ENCODE measurements at regions not wholly inside any gene's neighbourhood (a gene's known extent, or its start where the extent isn't known, plus 50 kb on each side); places are given as distances from the start of the nearest gene placed in this dataset.
A peak's percentile ranks its signal among the peaks of the same experiment; 100 is the strongest.

DNA sequence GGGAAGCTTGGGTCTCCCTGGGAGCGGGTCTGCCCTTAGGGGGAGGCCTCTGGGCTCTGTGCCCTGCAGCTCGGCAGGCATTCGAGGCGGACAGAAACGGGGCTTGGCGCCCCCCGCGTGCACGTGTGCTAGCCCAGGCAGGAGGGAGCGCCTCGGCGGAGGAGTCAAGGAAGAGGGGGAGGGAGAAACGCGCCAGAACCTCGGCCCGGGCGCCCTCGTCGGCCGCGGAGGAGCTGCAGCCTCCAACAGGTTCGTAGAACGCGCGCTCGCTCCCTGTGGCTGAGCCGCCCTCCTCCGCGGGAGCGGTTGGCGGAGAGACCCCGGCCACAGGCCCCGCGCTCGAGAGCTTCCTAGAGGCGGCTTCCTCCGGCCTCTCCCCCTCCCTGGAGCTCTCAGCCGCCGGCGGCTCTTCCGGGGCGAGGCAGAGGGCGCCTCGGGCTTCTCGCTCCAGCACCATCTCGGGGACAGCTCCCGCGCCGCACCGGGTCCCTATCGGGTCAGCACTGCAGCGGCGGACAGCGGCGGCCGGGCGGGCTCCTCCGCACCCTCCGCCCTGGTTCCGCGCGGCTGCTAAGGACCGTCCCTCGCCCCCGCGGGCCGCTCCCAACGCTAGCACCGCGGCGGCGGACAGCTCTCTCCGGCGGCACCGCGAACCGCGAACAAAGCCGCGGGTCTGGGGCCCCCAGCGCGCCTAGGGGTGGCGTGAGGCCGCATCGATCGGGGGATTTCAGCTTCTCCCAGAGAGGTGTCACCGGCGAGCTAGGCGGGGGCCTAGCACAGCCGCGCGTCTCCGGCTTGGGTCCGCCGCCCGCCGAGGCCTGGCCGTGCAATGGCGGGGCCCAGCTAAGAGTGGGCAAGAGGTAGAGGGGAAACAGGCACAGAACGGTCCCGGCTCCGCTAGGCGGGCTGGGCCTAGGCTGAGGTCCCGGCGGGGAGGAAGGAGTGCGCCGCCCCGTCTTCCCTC lies 74.6 kb upstream of the CPLX2 start:
- TF ChIP-seq, protein P1, sequence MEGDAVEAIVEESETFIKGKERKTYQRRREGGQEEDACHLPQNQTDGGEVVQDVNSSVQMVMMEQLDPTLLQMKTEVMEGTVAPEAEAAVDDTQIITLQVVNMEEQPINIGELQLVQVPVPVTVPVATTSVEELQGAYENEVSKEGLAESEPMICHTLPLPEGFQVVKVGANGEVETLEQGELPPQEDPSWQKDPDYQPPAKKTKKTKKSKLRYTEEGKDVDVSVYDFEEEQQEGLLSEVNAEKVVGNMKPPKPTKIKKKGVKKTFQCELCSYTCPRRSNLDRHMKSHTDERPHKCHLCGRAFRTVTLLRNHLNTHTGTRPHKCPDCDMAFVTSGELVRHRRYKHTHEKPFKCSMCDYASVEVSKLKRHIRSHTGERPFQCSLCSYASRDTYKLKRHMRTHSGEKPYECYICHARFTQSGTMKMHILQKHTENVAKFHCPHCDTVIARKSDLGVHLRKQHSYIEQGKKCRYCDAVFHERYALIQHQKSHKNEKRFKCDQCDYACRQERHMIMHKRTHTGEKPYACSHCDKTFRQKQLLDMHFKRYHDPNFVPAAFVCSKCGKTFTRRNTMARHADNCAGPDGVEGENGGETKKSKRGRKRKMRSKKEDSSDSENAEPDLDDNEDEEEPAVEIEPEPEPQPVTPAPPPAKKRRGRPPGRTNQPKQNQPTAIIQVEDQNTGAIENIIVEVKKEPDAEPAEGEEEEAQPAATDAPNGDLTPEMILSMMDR (IDR thresholded peaks at IDR 0.05; ENCODE audit: low read depth, low read length), result no peak
- peak overlapping the region; percentile 8 to 30 for H3K4me3 ChIP-seq (replicated peaks in 1 of 2; ENCODE audit: low read depth in 2 of 2, low read length in 2 of 2)
- DNase-seq (ENCODE audit: low read depth in 2 of 2), result peak; percentile 72 to 85

- no peak overlapping the region for H3K4me3 ChIP-seq (replicated peaks in 1 of 2; ENCODE audit: low read depth in 2 of 2, low read length in 2 of 2)
- no peak for DNase-seq (ENCODE audit: low read depth in 2 of 2)
- TF ChIP-seq, protein P1 (IDR thresholded peaks at IDR 0.05; ENCODE audit: low read depth, low read length), result no peak
Observed at GRCh38 chr5:175797521-175798038, 73.8 kb upstream of the CPLX2 start.

DNA sequence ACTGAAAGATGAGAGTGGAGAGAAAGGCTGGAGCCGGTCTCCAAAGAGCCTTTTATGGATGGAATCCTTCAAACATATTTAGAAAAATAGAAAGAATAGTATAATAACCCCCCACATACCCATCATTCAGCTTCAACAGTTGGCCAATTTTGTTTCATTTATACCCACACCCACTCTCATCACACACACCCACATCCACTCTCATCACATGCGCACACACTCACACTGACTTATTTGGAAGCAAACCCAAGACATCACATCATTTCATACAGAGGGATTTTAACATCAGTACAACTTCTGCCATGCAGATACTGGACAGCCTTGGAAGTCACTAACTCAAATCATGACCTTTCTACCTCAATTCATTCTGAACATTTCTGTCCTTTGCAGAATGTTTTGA lies 72.8 kb upstream of the CPLX2 start:
- DNase-seq (ENCODE audit: low read depth in 2 of 2), result no peak
- H3K4me3 ChIP-seq (replicated peaks in 1 of 2; ENCODE audit: low read depth in 2 of 2, low read length in 2 of 2), result no peak overlapping the region
- TF ChIP-seq, protein P1 (IDR thresholded peaks at IDR 0.05; ENCODE audit: low read depth, low read length), result no peak

- TF ChIP-seq, protein P1 (IDR thresholded peaks at IDR 0.05; ENCODE audit: low read depth, low read length), result no peak
- peak; percentile 12 to 85 for DNase-seq (ENCODE audit: low read depth in 2 of 2)
- no peak overlapping the region for H3K4me3 ChIP-seq (replicated peaks in 1 of 2; ENCODE audit: low read depth in 2 of 2, low read length in 2 of 2)
Observed at GRCh38 chr5:175800656-175801081, 70.7 kb upstream of the CPLX2 start.

DNA sequence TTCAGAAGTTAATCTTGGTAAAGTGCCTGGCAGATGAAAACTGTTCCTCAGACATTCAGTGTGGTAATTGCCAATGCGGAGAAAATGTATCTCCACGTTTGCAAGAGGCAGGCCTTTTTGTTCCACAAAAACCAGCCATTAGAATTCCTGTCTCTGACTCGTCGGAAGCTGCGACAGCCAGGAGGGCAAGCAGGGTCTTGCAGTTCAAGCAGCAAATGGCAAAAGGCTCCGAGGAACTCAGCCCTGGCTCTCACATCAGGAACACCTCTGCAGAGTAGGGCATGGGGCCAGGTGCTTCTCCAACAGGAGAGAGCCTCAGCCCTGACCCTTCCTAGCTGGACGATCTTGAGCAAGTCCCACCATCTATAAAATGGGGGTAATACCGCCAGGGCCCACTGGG lies 69.0 kb upstream of the CPLX2 start:
- DNase-seq (ENCODE audit: low read depth in 2 of 2), result no peak
- H3K4me3 ChIP-seq (replicated peaks in 1 of 2; ENCODE audit: low read depth in 2 of 2, low read length in 2 of 2), result no peak overlapping the region
- TF ChIP-seq, protein P1 (IDR thresholded peaks at IDR 0.05; ENCODE audit: low read depth, low read length), result no peak

GRCh38 chr5:175803254-175803653 lies 68.1 kb upstream of the CPLX2 start:
- no peak for DNase-seq (ENCODE audit: low read depth in 2 of 2)
- H3K4me3 ChIP-seq (replicated peaks in 1 of 2; ENCODE audit: low read depth in 2 of 2, low read length in 2 of 2), result no peak overlapping the region
- TF ChIP-seq, protein P1 (IDR thresholded peaks at IDR 0.05; ENCODE audit: low read depth, low read length), result no peak
